ENCODE measurements at regions not wholly inside any gene's neighbourhood (a gene's known extent, or its start where the extent isn't known, plus 50 kb on each side); places are given as distances from the start of the nearest gene placed in this dataset.

DNA sequence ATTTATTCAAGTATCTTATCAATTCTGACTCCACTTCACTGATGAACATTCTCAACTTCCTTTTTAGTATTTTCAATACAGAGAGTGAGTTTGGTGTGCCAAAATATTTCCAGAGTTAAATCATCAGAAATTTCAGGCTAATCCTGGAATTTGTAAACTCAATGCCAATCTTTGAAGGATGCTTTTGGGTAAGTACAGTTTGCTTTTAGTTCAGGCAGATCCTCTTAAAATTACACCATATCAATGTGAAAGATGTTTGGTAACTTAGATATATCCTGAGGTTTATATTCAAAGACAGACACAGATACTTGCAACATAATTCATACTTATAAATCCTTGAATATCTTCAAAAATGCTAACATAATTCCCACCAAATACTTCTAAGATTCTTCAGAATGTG lies 76.0 kb upstream of the FAM47B start:
- peaks cover 24% of the 10 kb centered on the region for H3K4me1 Mint-ChIP-seq
- H3K36me3 Mint-ChIP-seq = peaks cover 25% of the 10 kb centered on the region
- peaks cover 33% of the 10 kb centered on the region for H3K9me3 Mint-ChIP-seq
- TF ChIP-seq ELF4 (CRISPR knock-in tag; IDR thresholded peaks at IDR 0.05; ENCODE audit: low read depth) (no peak), MXD4 (CRISPR knock-in tag; IDR thresholded peaks at IDR 0.05; ENCODE audit: borderline replicate concordance) (no peak), KAT7 (CRISPR knock-in tag; IDR thresholded peaks at IDR 0.05; ENCODE audit: borderline replicate concordance) (no peak), ZNF416 (CRISPR knock-in tag; IDR thresholded peaks at IDR 0.05) (no peak), TEAD4 (CRISPR knock-in tag; IDR thresholded peaks at IDR 0.05) (no peak), TCF7 (CRISPR knock-in tag; IDR thresholded peaks at IDR 0.05; ENCODE audit: low read depth) (no peak), ZNF121 (CRISPR knock-in tag; IDR thresholded peaks at IDR 0.05) (no peak), JUN (CRISPR knock-in tag; IDR thresholded peaks at IDR 0.05) (no peak), PRRX2 (CRISPR knock-in tag; IDR thresholded peaks at IDR 0.05) (no peak), ZNF423 (CRISPR knock-in tag; IDR thresholded peaks at IDR 0.05) (no peak), NR2C2 (CRISPR knock-in tag; IDR thresholded peaks at IDR 0.05) (no peak), CREM (CRISPR knock-in tag; IDR thresholded peaks at IDR 0.05) (no peak), ZNF232 (CRISPR knock-in tag; IDR thresholded peaks at IDR 0.05) (no peak)
- TF ChIP-seq, protein P1, sequence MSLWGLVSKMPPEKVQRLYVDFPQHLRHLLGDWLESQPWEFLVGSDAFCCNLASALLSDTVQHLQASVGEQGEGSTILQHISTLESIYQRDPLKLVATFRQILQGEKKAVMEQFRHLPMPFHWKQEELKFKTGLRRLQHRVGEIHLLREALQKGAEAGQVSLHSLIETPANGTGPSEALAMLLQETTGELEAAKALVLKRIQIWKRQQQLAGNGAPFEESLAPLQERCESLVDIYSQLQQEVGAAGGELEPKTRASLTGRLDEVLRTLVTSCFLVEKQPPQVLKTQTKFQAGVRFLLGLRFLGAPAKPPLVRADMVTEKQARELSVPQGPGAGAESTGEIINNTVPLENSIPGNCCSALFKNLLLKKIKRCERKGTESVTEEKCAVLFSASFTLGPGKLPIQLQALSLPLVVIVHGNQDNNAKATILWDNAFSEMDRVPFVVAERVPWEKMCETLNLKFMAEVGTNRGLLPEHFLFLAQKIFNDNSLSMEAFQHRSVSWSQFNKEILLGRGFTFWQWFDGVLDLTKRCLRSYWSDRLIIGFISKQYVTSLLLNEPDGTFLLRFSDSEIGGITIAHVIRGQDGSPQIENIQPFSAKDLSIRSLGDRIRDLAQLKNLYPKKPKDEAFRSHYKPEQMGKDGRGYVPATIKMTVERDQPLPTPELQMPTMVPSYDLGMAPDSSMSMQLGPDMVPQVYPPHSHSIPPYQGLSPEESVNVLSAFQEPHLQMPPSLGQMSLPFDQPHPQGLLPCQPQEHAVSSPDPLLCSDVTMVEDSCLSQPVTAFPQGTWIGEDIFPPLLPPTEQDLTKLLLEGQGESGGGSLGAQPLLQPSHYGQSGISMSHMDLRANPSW (CRISPR knock-in tag; conservative IDR thresholded peaks at IDR 0.05; ENCODE audit: low read depth) = no peak
- TF ChIP-seq, protein P2, sequence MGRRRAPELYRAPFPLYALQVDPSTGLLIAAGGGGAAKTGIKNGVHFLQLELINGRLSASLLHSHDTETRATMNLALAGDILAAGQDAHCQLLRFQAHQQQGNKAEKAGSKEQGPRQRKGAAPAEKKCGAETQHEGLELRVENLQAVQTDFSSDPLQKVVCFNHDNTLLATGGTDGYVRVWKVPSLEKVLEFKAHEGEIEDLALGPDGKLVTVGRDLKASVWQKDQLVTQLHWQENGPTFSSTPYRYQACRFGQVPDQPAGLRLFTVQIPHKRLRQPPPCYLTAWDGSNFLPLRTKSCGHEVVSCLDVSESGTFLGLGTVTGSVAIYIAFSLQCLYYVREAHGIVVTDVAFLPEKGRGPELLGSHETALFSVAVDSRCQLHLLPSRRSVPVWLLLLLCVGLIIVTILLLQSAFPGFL (CRISPR knock-in tag; IDR thresholded peaks at IDR 0.05; ENCODE audit: borderline replicate concordance) = no peak
- TF ChIP-seq, protein P3, sequence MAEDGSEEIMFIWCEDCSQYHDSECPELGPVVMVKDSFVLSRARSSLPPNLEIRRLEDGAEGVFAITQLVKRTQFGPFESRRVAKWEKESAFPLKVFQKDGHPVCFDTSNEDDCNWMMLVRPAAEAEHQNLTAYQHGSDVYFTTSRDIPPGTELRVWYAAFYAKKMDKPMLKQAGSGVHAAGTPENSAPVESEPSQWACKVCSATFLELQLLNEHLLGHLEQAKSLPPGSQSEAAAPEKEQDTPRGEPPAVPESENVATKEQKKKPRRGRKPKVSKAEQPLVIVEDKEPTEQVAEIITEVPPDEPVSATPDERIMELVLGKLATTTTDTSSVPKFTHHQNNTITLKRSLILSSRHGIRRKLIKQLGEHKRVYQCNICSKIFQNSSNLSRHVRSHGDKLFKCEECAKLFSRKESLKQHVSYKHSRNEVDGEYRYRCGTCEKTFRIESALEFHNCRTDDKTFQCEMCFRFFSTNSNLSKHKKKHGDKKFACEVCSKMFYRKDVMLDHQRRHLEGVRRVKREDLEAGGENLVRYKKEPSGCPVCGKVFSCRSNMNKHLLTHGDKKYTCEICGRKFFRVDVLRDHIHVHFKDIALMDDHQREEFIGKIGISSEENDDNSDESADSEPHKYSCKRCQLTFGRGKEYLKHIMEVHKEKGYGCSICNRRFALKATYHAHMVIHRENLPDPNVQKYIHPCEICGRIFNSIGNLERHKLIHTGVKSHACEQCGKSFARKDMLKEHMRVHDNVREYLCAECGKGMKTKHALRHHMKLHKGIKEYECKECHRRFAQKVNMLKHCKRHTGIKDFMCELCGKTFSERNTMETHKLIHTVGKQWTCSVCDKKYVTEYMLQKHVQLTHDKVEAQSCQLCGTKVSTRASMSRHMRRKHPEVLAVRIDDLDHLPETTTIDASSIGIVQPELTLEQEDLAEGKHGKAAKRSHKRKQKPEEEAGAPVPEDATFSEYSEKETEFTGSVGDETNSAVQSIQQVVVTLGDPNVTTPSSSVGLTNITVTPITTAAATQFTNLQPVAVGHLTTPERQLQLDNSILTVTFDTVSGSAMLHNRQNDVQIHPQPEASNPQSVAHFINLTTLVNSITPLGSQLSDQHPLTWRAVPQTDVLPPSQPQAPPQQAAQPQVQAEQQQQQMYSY (CRISPR knock-in tag; IDR thresholded peaks at IDR 0.05) = no peak
- TF ChIP-seq, protein P4, sequence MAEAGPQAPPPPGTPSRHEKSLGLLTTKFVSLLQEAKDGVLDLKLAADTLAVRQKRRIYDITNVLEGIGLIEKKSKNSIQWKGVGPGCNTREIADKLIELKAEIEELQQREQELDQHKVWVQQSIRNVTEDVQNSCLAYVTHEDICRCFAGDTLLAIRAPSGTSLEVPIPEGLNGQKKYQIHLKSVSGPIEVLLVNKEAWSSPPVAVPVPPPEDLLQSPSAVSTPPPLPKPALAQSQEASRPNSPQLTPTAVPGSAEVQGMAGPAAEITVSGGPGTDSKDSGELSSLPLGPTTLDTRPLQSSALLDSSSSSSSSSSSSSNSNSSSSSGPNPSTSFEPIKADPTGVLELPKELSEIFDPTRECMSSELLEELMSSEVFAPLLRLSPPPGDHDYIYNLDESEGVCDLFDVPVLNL (CRISPR knock-in tag; IDR thresholded peaks at IDR 0.05; ENCODE audit: borderline replicate concordance, low read depth) = no peak
- peaks cover 45% of the 10 kb centered on the region for H3K27me3 Mint-ChIP-seq (ENCODE audit: low read depth)
- CTCF ChIA-PET = no interaction called here
- ATAC-seq = no peak
- H3K27ac Mint-ChIP-seq = no peak overlapping the region
- no peak overlapping the region for H3K4me3 Mint-ChIP-seq
- DNase-seq (ENCODE audit: low spot score) = no peak
- POLR2A ChIA-PET = no interaction called here

DNA sequence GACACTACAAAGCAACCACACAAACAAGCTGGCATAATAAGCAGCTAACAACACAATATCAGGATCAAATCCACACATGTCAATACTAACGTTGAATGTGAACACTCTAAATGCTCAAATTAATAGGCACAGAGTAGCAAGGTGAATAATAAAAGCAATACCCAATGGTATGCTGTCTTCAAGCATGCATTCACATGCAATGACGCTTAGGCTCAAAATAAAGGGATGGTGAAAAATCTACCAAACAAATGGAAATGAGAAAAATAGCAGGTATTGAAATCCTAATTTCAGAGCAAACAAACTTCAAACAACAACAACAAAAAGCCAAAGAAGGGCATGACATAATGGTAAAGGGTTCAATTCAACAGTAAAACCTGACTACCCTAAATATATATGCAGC lies 74.0 kb upstream of the FAM47B start:
- peak overlapping the region; percentile 41 for H3K4me3 Mint-ChIP-seq
- CTCF ChIA-PET = no interaction called here
- DNase-seq (ENCODE audit: low spot score) (no peak), ATAC-seq (peak; percentile 53)
- no peak for TF ChIP-seq TP53 (CRISPR knock-in tag; IDR thresholded peaks at IDR 0.05)
- TF ChIP-seq SP1 (CRISPR knock-in tag; conservative IDR thresholded peaks at IDR 0.05) = no peak
- TF ChIP-seq, protein P1 (CRISPR knock-in tag; conservative IDR thresholded peaks at IDR 0.05; ENCODE audit: low read depth) = no peak
- TF ChIP-seq CREM (CRISPR knock-in tag; IDR thresholded peaks at IDR 0.05) = no peak
- peaks cover 45% of the 10 kb centered on the region for H3K27me3 Mint-ChIP-seq (ENCODE audit: low read depth)
- no peak overlapping the region for H3K27ac Mint-ChIP-seq
- H3K36me3 Mint-ChIP-seq = peaks cover 25% of the 10 kb centered on the region
- POLR2A ChIA-PET = interaction anchor here (0.6 kb wide), 1 partner anchor 243 kb away, joined by 3 read pairs; no protein-coding TSS in a partner anchor
- H3K4me1 Mint-ChIP-seq = peaks cover 24% of the 10 kb centered on the region
- H3K9me3 Mint-ChIP-seq = peaks cover 41% of the 10 kb centered on the region

Data from WTC11 (cell line).